Ascending aorta (tissue), 2 donors: ENCODE measurements at regions not wholly inside any gene's neighbourhood (a gene's known extent, or its start where the extent isn't known, plus 50 kb on each side); places are given as distances from the start of the nearest gene placed in this dataset.

ENCODE experiments used
- DNase-seq, 2 donors: peaks; one replicate each; pipeline ENCODE4 v3.0.0-alpha.2; 2019; ENCODE audit warnings: low spot score in 2 of 2
- H3K27ac ChIP-seq, 2 donors: fragments of 200-600 bp; sonication (generic); one replicate each; pipeline ENCODE4 v1.5.1; 2016 to 2017; ENCODE audit warnings: mild to moderate bottlenecking in 1 of 2
- H3K27me3 ChIP-seq: fragments of 200-600 bp; sonication (generic); one replicate; pipeline ENCODE4 v1.5.1; 2017
- H3K36me3 ChIP-seq, 2 donors: fragments of 200-600 bp; sonication (generic); one replicate each; pipeline ENCODE4 v1.5.1; 2016
- H3K4me1 ChIP-seq, 2 donors: fragments of 200-600 bp; sonication (generic); one replicate each; pipeline ENCODE4 v1.5.1; 2016 to 2017; ENCODE audit warnings: mild to moderate bottlenecking in 1 of 2
- H3K4me3 ChIP-seq, 2 donors: fragments of 200-600 bp; sonication (generic); one replicate each; pipeline ENCODE4 v1.5.1; 2016 to 2017; ENCODE audit warnings: mild to moderate bottlenecking in 1 of 2
- H3K9me3 ChIP-seq, 2 donors: fragments of 200-600 bp; sonication (generic); one replicate each; pipeline ENCODE4 v1.5.1; 2016
- intact Hi-C: fragments of 100-400 bp; cut with DNase I; formaldehyde crosslinking; loops from one replicate; pipeline ENCODE4 v1.15.1; 2023
- TF ChIP-seq, protein P1 (sequence below), 3 experiments: fragments of 200-600 bp in 2 of 3; fragments of 450-650 bp in 1 of 3; sonication (generic) in 2 of 3; IDR thresholded peaks; one replicate each; pipeline ENCODE4 v1.5.1; 2016 to 2019; ENCODE audit warnings: antibody characterized with exemption in 3 of 3, mild to moderate bottlenecking in 1 of 3, moderate library complexity in 1 of 3

DNA sequence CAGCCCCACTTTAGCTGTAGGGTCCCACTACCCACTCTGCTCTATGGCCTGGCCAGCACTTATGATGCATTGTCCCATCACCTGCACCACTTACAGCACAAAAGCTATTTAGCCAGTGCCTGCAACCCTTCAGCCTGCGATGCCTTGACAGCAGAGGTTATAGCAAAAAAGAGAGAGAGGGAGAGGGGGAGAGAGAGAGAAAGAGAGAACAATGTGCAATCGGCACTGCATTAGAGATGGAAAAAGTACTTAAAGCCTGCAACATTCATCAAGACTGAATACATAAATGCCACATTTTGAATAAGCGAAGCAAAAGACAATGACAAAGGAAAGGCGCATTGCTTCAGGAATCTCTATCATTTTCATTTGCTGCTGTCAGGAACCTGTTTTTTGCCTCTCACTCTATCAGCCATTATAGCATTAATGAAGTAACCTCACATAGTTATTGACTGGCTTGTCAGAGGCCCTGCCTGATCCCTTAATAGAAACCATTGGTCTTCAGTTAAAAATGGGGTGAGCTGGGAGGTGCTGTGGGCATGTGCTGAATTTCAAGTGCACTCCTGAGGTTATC is 833.1 kb downstream of the BCL11A start:
- intact Hi-C loops: no loop called here
- Histone ChIP-seq H3K4me1 (no peaks in the 10 kb centered on the region), H3K27ac (no peak overlapping the region), H3K9me3 (no peaks in the 10 kb centered on the region), H3K36me3 (no peaks in the 10 kb centered on the region), H3K27me3 (no peaks in the 10 kb centered on the region), H3K4me3 (no peak overlapping the region)
- DNase-seq: no peak
- TF ChIP-seq, protein P1, sequence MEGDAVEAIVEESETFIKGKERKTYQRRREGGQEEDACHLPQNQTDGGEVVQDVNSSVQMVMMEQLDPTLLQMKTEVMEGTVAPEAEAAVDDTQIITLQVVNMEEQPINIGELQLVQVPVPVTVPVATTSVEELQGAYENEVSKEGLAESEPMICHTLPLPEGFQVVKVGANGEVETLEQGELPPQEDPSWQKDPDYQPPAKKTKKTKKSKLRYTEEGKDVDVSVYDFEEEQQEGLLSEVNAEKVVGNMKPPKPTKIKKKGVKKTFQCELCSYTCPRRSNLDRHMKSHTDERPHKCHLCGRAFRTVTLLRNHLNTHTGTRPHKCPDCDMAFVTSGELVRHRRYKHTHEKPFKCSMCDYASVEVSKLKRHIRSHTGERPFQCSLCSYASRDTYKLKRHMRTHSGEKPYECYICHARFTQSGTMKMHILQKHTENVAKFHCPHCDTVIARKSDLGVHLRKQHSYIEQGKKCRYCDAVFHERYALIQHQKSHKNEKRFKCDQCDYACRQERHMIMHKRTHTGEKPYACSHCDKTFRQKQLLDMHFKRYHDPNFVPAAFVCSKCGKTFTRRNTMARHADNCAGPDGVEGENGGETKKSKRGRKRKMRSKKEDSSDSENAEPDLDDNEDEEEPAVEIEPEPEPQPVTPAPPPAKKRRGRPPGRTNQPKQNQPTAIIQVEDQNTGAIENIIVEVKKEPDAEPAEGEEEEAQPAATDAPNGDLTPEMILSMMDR (IDR thresholded peaks at IDR 0.05): no peak

DNA sequence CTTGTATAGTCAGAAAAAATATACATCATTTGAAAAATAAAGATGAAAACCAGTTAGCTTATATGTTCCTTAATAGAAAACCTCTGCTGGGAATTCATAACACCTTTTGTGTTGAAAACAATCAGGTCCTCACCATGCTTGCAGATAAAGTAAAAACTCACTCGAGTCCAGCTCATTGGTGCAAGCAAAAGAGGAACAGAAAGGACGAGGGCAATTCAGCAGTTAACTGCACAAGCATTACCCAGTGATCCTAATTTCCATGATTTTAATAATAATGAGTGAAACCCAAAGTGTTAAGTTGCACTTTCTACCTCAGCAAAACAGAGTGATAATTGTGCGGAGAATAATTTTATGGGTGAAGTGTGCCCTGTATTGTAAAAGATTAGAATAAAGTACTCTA is 839.9 kb downstream of the BCL11A start:
- Histone ChIP-seq H3K4me1 (no peaks in the 10 kb centered on the region), H3K27me3 (no peaks in the 10 kb centered on the region), H3K36me3 (no peaks in the 10 kb centered on the region), H3K4me3 (no peak overlapping the region), H3K9me3 (no peaks in the 10 kb centered on the region), H3K27ac (no peak overlapping the region)
- TF ChIP-seq, protein P1 (IDR thresholded peaks at IDR 0.05): no peak
- DNase-seq: no peak
- intact Hi-C loops: no loop called here

DNA sequence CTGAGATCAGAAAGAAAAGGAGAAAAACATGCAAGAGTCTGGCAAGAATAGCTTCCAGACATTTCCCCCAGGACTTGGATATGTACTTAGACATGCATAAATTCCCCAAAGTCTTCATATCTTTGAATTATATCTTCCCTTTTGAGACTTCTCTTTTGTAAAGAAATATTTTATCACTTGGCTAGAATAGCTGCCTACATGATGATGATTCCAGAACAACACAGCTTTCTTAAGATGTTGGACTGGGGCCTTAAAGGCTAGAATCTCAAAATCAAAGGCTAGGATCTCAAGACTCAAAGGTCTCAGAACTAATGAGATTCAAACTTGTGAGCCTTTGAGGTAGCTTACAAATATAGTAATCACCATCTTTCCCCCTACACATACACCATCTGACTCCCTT is 842.3 kb downstream of the BCL11A start:
- Histone ChIP-seq H3K27ac (no peak overlapping the region), H3K27me3 (no peaks in the 10 kb centered on the region), H3K9me3 (no peaks in the 10 kb centered on the region), H3K36me3 (no peaks in the 10 kb centered on the region), H3K4me3 (no peak overlapping the region), H3K4me1 (no peaks in the 10 kb centered on the region)
- no peak for DNase-seq
- TF ChIP-seq, protein P1 (IDR thresholded peaks at IDR 0.05): no peak
- intact Hi-C loops: no loop called here

DNA sequence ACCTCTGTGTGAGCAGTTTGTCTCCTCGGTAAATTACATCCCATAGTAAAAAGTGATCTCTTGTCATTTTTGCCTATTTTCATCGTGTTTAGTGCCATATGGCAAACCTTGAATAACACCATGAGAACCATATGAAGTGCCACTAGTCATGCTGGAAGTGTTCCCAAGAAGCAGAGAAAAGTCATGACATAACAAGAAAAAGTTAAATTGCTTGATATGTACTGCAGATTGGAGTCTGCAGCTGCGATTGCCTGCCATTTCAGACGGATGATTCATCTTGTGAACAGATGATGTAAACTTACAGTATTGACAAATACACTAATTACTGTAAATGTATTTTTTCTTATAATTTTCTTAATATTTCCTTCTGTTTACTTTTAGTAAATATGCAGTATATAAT is 846.7 kb downstream of the BCL11A start:
- DNase-seq: no peak
- intact Hi-C loops: no loop called here
- Histone ChIP-seq H3K27me3 (no peaks in the 10 kb centered on the region), H3K9me3 (no peaks in the 10 kb centered on the region), H3K36me3 (no peaks in the 10 kb centered on the region), H3K4me3 (no peak overlapping the region), H3K27ac (no peak overlapping the region), H3K4me1 (no peaks in the 10 kb centered on the region)
- TF ChIP-seq, protein P1 (IDR thresholded peaks at IDR 0.05): no peak

DNA sequence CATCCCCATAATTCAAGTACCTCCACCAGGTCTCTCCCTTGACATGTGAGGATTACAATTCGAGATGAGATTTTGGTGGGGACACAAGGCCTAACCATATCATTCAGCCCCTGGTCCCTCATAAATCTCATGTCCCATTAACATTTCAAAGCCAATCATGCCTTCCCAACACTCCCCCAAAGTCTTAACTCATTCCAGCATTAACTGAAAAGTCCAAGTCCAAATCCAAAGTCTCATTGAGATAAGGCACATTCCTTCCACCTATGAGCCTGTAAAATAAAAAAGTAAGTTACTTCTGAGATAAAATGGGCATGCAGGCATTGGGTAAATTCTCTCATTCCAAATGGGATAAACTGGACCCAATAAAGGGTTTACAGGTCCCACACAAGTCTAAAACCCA is 849.7 kb downstream of the BCL11A start:
- no peak overlapping the region for H3K27ac ChIP-seq
- no peak overlapping the region for H3K4me3 ChIP-seq
- TF ChIP-seq, protein P1 (IDR thresholded peaks at IDR 0.05): no peak
- no peaks in the 10 kb centered on the region for H3K4me1 ChIP-seq
- H3K27me3 ChIP-seq: no peaks in the 10 kb centered on the region
- intact Hi-C loops: no loop called here
- no peak for DNase-seq
- H3K36me3 ChIP-seq: no peaks in the 10 kb centered on the region
- no peaks in the 10 kb centered on the region for H3K9me3 ChIP-seq

DNA sequence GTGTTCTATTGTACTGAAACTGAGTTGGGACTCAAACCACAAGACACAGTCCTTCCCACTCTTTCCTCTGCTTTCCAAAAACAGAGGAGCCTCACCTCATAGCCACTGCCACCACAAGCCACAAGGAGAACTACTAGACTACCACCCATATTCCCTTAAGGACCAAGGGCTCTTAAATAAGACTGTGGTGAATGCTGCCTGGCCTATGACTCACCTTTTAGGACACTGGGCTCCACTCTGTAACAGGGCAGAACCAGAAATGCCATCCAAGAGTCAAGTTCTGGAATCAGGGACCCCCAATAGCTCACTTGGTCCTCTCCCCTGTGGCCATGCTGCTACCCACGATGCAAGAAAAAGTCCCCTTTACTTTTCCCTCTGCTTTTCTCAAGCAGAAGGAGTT is 851.4 kb downstream of the BCL11A start:
- Histone ChIP-seq H3K27ac (no peak overlapping the region), H3K4me3 (no peak overlapping the region), H3K4me1 (no peaks in the 10 kb centered on the region), H3K9me3 (no peaks in the 10 kb centered on the region), H3K36me3 (no peaks in the 10 kb centered on the region), H3K27me3 (no peaks in the 10 kb centered on the region)
- TF ChIP-seq, protein P1 (IDR thresholded peaks at IDR 0.05): no peak
- DNase-seq: no peak
- intact Hi-C loops: no loop called here
